Psoas muscle (tissue), 7 donors: ENCODE measurements at regions not wholly inside any gene's neighbourhood (a gene's known extent, or its start where the extent isn't known, plus 50 kb on each side); places are given as distances from the start of the nearest gene placed in this dataset.

Experiments used
- ATAC-seq, 4 donors: fragments of 200-7000 bp; cut with Tn5 transposase; one replicate each; pipeline ENCODE4 v1.9.1; 2020; ENCODE audit warnings: moderate library complexity in 3 of 4, mild to moderate bottlenecking in 2 of 4
- DNase-seq, 2 donors: peaks; one replicate each; pipeline ENCODE4 v3.0.0-alpha.2; 2020
- H3K27ac ChIP-seq: fragments of 200-600 bp; one replicate; pipeline ENCODE4 v1.8.0; 2022
- H3K27me3 ChIP-seq, 3 donors: fragments of 200-600 bp in 1 of 3; one replicate each; pipeline versions ENCODE4 v1.6.1 to v1.8.0; 2013 to 2022; ENCODE audit warnings: low read length in 2 of 3, mild to moderate bottlenecking in 2 of 3, moderate library complexity in 1 of 3; ENCODE audit not compliant: insufficient read depth in 3 of 3
- H3K36me3 ChIP-seq, 2 donors: fragments of 200-600 bp in 1 of 2; one replicate each; pipeline versions ENCODE4 v1.6.1 to v1.8.0; 2013 to 2022; ENCODE audit warnings: low read depth in 1 of 2, mild to moderate bottlenecking in 1 of 2, moderate library complexity in 1 of 2; ENCODE audit not compliant: insufficient read depth in 1 of 2
- H3K4me1 ChIP-seq: fragments of 200-600 bp; one replicate; pipeline ENCODE4 v1.8.0; 2022
- H3K4me3 ChIP-seq: fragments of 200-600 bp; one replicate; pipeline ENCODE4 v1.8.0; 2022; ENCODE audit warnings: mild to moderate bottlenecking
- H3K9me3 ChIP-seq: fragments of 200-600 bp; one replicate; pipeline ENCODE4 v1.8.0; 2022
- CTCF ChIP-seq: fragments of 200-600 bp; IDR thresholded peaks from one replicate; pipeline ENCODE4 v1.8.0; 2022; ENCODE audit warnings: antibody characterized with exemption
- WGBS, 3 donors: extraction: QIAGEN DNeasy Blood & Tissue Kit; methylation state at CpG; one replicate each; pipeline versions ENCODE4 v1.1.6 to v1.1.7; 2013; 5-methylcytosine and 5-hydroxymethylcytosine counted together
- intact Hi-C, 2 donors: fragments of 100-400 bp; cut with DNase I; formaldehyde crosslinking; loops; one replicate each; pipeline versions ENCODE4 v1.11.0 to v1.14.2; 2022
- donor health status: healthy with polysubstance abuse.
- donor health status: DM: no; HTN: no; CAD: no; lungs with moderate emphysema.
- donor health status: Bipolar disorder and iron deficiency.
- donor health status: healthy.
- donor health status: DM: yes; HTN: yes; CAD: no.
- donor health status: DM: no; HTN: no; CAD: no.
- donor health status: DM: yes; HTN: yes; CAD: no.

- WGBS, 3 donors, result 77 to 88% (median 83%) methylated on average over 6 of the region's 6 CpGs
- no peak for TF ChIP-seq CTCF
- H3K27ac ChIP-seq, result no peak overlapping the region
- intact Hi-C loops, result no loop called here
- ATAC-seq, result no peak
- H3K36me3 ChIP-seq, result no peaks in the 10 kb centered on the region
- H3K4me3 ChIP-seq, result no peak overlapping the region
- peaks cover 3% of the 10 kb centered on the region for H3K4me1 ChIP-seq
- no peak for DNase-seq
- no peaks in the 10 kb centered on the region for H3K9me3 ChIP-seq
- no peaks in the 10 kb centered on the region for H3K27me3 ChIP-seq
Observed at GRCh38 chr18:8942021-8942908, 160.2 kb upstream of the NDUFV2 start.

GRCh38 chr18:8942909-8943545, 159.5 kb upstream of the NDUFV2 start:
- H3K36me3 ChIP-seq, result no peaks in the 10 kb centered on the region
- H3K27ac ChIP-seq, result no peak overlapping the region
- DNase-seq, result no peak
- H3K4me3 ChIP-seq, result no peak overlapping the region
- H3K9me3 ChIP-seq, result no peaks in the 10 kb centered on the region
- no peak for ATAC-seq
- no peak for TF ChIP-seq CTCF
- peaks cover 0 to 4% (median 0%) of the 10 kb centered on the region in 3 donors for H3K27me3 ChIP-seq
- H3K4me1 ChIP-seq, result peaks cover 3% of the 10 kb centered on the region
- intact Hi-C loops, result no loop called here
- WGBS, 3 donors, result 90 to 92% (median 90%) methylated on average over 15 of the region's 15 CpGs

GRCh38 chr18:8943900-8944870, 158.3 kb upstream of the NDUFV2 start:
- WGBS, 3 donors, result 84 to 87% (median 86%) methylated on average over 11 of the region's 11 CpGs
- TF ChIP-seq CTCF, result no peak
- intact Hi-C loops, result no loop called here
- H3K36me3 ChIP-seq, result no peaks in the 10 kb centered on the region
- DNase-seq (no peak), ATAC-seq (peak; percentile 81 to 98 (median 94))
- no peak overlapping the region for H3K4me3 ChIP-seq
- no peaks in the 10 kb centered on the region for H3K9me3 ChIP-seq
- H3K27ac ChIP-seq, result peak overlapping the region; percentile 39
- peaks cover 0 to 11% (median 0%) of the 10 kb centered on the region in 3 donors for H3K27me3 ChIP-seq
- H3K4me1 ChIP-seq, result peaks cover 3% of the 10 kb centered on the region

GRCh38 chr18:8944871-8945245, 157.6 kb upstream of the NDUFV2 start:
- 72 to 80% (median 76%) methylated on average over 7 of the region's 7 CpGs for WGBS, 3 donors
- Histone ChIP-seq H3K27ac (no peak overlapping the region), H3K36me3 (no peaks in the 10 kb centered on the region), H3K27me3 (peaks cover 0 to 11% (median 0%) of the 10 kb centered on the region in 3 donors), H3K4me3 (no peak overlapping the region), H3K4me1 (peaks cover 3% of the 10 kb centered on the region), H3K9me3 (no peaks in the 10 kb centered on the region)
- no peak for ATAC-seq
- no peak for DNase-seq
- intact Hi-C loops, result no loop called here
- TF ChIP-seq CTCF, result no peak
